ENCODE measurements at regions not wholly inside any gene's neighbourhood (a gene's known extent, or its start where the extent isn't known, plus 50 kb on each side); places are given as distances from the start of the nearest gene placed in this dataset.

GRCh38 chr7:3238525-3239210, 62.4 kb upstream of the SDK1 start:
- H3K27me3 ChIP-seq, result no peaks in the 10 kb centered on the region
- no peak for DNase-seq
- no peaks in the 10 kb centered on the region for H3K36me3 ChIP-seq (ENCODE audit: low read depth, missing control alignments)
- no peaks in the 10 kb centered on the region for H3K4me1 ChIP-seq
- H3K27ac ChIP-seq, result no peak overlapping the region
- 89 to 100% methylated on average over 2 to 3 of the region's 3 CpGs for WGBS, 2 donors
- TF ChIP-seq POLR2A (IDR thresholded peaks at IDR 0.05), result no peak
- no peak for TF ChIP-seq CTCF (IDR thresholded peaks at IDR 0.05)
- no peaks in the 10 kb centered on the region for H3K9me3 ChIP-seq
- H3K4me3 ChIP-seq, result no peak overlapping the region
- intact Hi-C loops (cut with DNase I; ENCODE audit: low total_unique reads), result no loop called here

- Histone ChIP-seq H3K9me3 (no peaks in the 10 kb centered on the region), H3K36me3 (ENCODE audit: low read depth, missing control alignments) (no peaks in the 10 kb centered on the region), H3K4me3 (no peak overlapping the region), H3K27ac (no peak overlapping the region), H3K27me3 (no peaks in the 10 kb centered on the region), H3K4me1 (no peaks in the 10 kb centered on the region)
- DNase-seq, result no peak
- TF ChIP-seq POLR2A (IDR thresholded peaks at IDR 0.05) (no peak), CTCF (IDR thresholded peaks at IDR 0.05) (no peak)
- 66 to 76% methylated on average over 12 of the region's 12 CpGs for WGBS, 2 donors
- intact Hi-C loops (cut with DNase I; ENCODE audit: low total_unique reads), result no loop called here
Observed at GRCh38 chr7:3239291-3239691, 61.8 kb upstream of the SDK1 start.

- H3K4me1 ChIP-seq, result no peaks in the 10 kb centered on the region
- WGBS, 2 donors, result 74 to 80% methylated on average over 25 of the region's 25 CpGs
- no peaks in the 10 kb centered on the region for H3K27me3 ChIP-seq
- intact Hi-C loops (cut with DNase I; ENCODE audit: low total_unique reads), result no loop called here
- H3K9me3 ChIP-seq, result no peaks in the 10 kb centered on the region
- no peak overlapping the region for H3K4me3 ChIP-seq
- H3K27ac ChIP-seq, result no peak overlapping the region
- no peak for DNase-seq
- no peaks in the 10 kb centered on the region for H3K36me3 ChIP-seq (ENCODE audit: low read depth, missing control alignments)
- TF ChIP-seq POLR2A (IDR thresholded peaks at IDR 0.05) (no peak), CTCF (IDR thresholded peaks at IDR 0.05) (no peak)
Observed at GRCh38 chr7:3240826-3241430, 60.1 kb upstream of the SDK1 start.

- Histone ChIP-seq H3K9me3 (no peaks in the 10 kb centered on the region), H3K36me3 (ENCODE audit: low read depth, missing control alignments) (no peaks in the 10 kb centered on the region), H3K27ac (no peak overlapping the region), H3K4me3 (no peak overlapping the region), H3K27me3 (no peaks in the 10 kb centered on the region), H3K4me1 (peaks cover 3% of the 10 kb centered on the region)
- no peak for TF ChIP-seq POLR2A (IDR thresholded peaks at IDR 0.05)
- TF ChIP-seq CTCF (IDR thresholded peaks at IDR 0.05), result no peak
- no peak for DNase-seq
- WGBS, 2 donors, result 79 to 88% methylated on average over 6 of the region's 6 CpGs
- intact Hi-C loops (cut with DNase I; ENCODE audit: low total_unique reads), result no loop called here
Observed at GRCh38 chr7:3241686-3242258, 59.3 kb upstream of the SDK1 start.
